ENCODE measurements at regions not wholly inside any gene's neighbourhood (a gene's known extent, or its start where the extent isn't known, plus 50 kb on each side); places are given as distances from the start of the nearest gene placed in this dataset.

GRCh38 chr14:40402957-40403356, 970.7 kb upstream of the FBXO33 start:
- DNase-seq (ENCODE audit: extremely low read depth, insufficient read length): no peak
- no peak overlapping the region for H3K4me3 ChIP-seq (replicated peaks; ENCODE audit: low read depth, low read length)
- H3K27me3 ChIP-seq (replicated peaks; ENCODE audit: control insufficient read depth, insufficient read depth, low read length): no peaks in the 10 kb centered on the region
- TF ChIP-seq CTCF (IDR thresholded peaks at IDR 0.05; ENCODE audit: insufficient read depth, low read length, poor library complexity, severe bottlenecking): no peak
- H3K36me3 ChIP-seq (ENCODE audit: control insufficient read depth, insufficient read depth, low read length): no peaks in the 10 kb centered on the region

- DNase-seq (ENCODE audit: extremely low read depth, insufficient read length): no peak
- H3K4me3 ChIP-seq (replicated peaks; ENCODE audit: low read depth, low read length): no peak overlapping the region
- TF ChIP-seq CTCF (IDR thresholded peaks at IDR 0.05; ENCODE audit: insufficient read depth, low read length, poor library complexity, severe bottlenecking): no peak
- H3K36me3 ChIP-seq (ENCODE audit: control insufficient read depth, insufficient read depth, low read length): no peaks in the 10 kb centered on the region
- no peaks in the 10 kb centered on the region for H3K27me3 ChIP-seq (replicated peaks; ENCODE audit: control insufficient read depth, insufficient read depth, low read length)
These were observed 966.7 kb upstream of the FBXO33 start for GRCh38 chr14:40398981-40399380.

DNA sequence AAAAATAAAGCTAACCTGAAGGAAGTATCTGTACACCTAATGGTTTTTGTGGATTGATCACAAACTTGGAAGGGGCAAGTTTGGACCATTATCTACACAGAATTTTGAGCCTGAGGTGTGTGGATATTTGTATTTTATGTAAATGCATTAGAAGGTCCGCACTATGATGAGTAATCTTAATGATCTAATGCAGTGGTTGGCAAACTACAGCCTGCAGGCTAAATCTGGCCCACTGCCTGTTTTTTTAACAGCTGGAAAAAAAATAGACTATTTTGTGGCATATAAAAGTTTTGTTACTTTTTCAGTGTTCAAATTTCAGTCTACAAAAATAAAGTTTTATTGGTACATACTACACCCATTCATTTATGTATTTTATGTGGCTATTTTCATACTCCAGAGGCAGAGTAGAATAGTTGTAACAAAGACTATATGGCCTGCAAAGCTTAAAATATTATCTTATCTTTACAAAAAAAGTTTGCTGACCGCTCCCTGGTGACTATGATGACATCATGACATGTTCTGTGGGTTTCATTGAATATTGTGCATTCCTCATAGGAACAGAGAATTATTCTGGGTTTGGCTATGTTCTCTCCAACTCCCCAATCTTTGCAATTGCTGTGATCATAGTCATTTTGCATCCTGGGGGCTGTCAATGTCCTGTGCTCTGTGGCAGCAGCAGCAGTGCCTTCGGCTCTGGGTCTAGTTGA, 962.6 kb upstream of the FBXO33 start:
- Histone ChIP-seq H3K4me3 (replicated peaks; ENCODE audit: low read depth, low read length) (no peak overlapping the region), H3K27me3 (replicated peaks; ENCODE audit: control insufficient read depth, insufficient read depth, low read length) (no peaks in the 10 kb centered on the region), H3K36me3 (ENCODE audit: control insufficient read depth, insufficient read depth, low read length) (no peaks in the 10 kb centered on the region)
- no peak for DNase-seq (ENCODE audit: extremely low read depth, insufficient read length)
- no peak for TF ChIP-seq CTCF (IDR thresholded peaks at IDR 0.05; ENCODE audit: insufficient read depth, low read length, poor library complexity, severe bottlenecking)

DNA sequence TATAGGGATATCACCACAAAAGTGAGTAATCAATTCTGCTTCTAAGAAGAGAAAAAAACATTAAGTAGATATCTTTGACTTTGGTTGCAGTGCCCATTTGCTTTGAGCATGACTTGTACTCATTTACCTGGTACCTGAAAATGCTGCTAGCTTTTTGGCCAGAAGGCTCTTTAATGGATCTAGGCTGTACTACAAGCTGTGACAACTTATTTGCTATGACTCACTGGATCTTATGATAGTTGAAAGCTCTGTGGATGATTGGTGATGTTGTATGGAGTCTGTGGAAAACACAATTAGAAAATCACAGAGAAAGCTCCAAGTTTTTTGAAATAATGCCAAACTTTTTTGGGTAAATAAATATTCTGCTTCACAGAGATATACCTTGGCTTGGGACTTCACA, 960.9 kb upstream of the FBXO33 start:
- no peaks in the 10 kb centered on the region for H3K27me3 ChIP-seq (replicated peaks; ENCODE audit: control insufficient read depth, insufficient read depth, low read length)
- DNase-seq (ENCODE audit: extremely low read depth, insufficient read length): no peak
- H3K36me3 ChIP-seq (ENCODE audit: control insufficient read depth, insufficient read depth, low read length): no peaks in the 10 kb centered on the region
- H3K4me3 ChIP-seq (replicated peaks; ENCODE audit: low read depth, low read length): no peak overlapping the region
- TF ChIP-seq CTCF (IDR thresholded peaks at IDR 0.05; ENCODE audit: insufficient read depth, low read length, poor library complexity, severe bottlenecking): no peak

DNA sequence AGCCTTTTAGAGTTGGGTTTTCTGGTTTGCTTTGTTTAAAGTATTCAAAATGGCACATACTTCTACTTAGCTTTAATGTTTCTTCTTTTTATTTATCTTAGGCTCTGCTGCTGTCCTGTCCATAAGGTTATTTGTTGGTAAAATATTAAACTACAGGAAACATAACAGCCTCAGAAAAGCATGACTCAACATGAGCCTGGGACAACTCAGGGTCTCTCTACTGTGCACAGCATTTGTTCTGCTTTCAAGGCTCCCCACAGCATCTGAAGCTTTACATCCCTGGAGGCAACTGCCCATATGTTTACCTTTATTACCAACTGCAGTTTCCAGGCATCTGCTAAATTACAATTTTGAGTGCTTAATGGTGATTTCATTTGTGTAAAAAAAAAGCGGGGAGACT, 954.2 kb upstream of the FBXO33 start:
- DNase-seq (ENCODE audit: extremely low read depth, insufficient read length): no peak
- Histone ChIP-seq H3K36me3 (ENCODE audit: control insufficient read depth, insufficient read depth, low read length) (no peaks in the 10 kb centered on the region), H3K4me3 (replicated peaks; ENCODE audit: low read depth, low read length) (no peak overlapping the region), H3K27me3 (replicated peaks; ENCODE audit: control insufficient read depth, insufficient read depth, low read length) (no peaks in the 10 kb centered on the region)
- no peak for TF ChIP-seq CTCF (IDR thresholded peaks at IDR 0.05; ENCODE audit: insufficient read depth, low read length, poor library complexity, severe bottlenecking)

DNA sequence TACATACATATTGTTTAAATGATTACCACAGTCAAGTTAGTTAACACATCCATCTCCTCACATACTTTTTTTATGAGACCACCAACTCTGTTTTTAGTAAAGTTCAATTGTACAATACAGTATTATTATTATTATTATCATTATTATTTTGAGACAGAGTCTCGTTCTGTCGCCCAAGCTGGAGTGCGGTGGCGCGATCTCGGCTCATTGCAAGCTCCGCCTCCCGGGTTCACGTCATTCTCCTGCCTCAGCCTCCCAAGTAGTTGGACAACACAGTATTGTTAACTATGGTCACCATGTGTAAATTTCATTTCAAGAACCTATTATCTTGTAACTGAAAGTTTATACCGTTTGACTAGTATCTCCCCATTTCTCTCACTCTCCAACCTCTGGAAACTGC, 942.0 kb upstream of the FBXO33 start:
- no peak for TF ChIP-seq CTCF (IDR thresholded peaks at IDR 0.05; ENCODE audit: insufficient read depth, low read length, poor library complexity, severe bottlenecking)
- no peak for DNase-seq (ENCODE audit: extremely low read depth, insufficient read length)
- Histone ChIP-seq H3K4me3 (replicated peaks; ENCODE audit: low read depth, low read length) (no peak overlapping the region), H3K27me3 (replicated peaks; ENCODE audit: control insufficient read depth, insufficient read depth, low read length) (no peaks in the 10 kb centered on the region), H3K36me3 (ENCODE audit: control insufficient read depth, insufficient read depth, low read length) (no peaks in the 10 kb centered on the region)

Data from GM06990 (cell line).